Lower leg skin (tissue), 3 donors: ENCODE measurements at regions not wholly inside any gene's neighbourhood (a gene's known extent, or its start where the extent isn't known, plus 50 kb on each side); places are given as distances from the start of the nearest gene placed in this dataset.

ENCODE experiments used
- POLR2A ChIP-seq, 2 donors: fragments of 450-650 bp; IDR thresholded peaks; one replicate each; pipeline ENCODE4 v1.6.1; 2016 to 2017; ENCODE audit warnings: antibody characterized with exemption in 2 of 2, mild to moderate bottlenecking in 1 of 2, moderate library complexity in 1 of 2
- TF ChIP-seq, protein P1 (sequence below), 3 donors: fragments of 450-650 bp; IDR thresholded peaks; one replicate each; pipeline ENCODE4 v1.5.1; 2016; ENCODE audit warnings: antibody characterized with exemption in 3 of 3, mild to moderate bottlenecking in 3 of 3, moderate library complexity in 2 of 3

DNA sequence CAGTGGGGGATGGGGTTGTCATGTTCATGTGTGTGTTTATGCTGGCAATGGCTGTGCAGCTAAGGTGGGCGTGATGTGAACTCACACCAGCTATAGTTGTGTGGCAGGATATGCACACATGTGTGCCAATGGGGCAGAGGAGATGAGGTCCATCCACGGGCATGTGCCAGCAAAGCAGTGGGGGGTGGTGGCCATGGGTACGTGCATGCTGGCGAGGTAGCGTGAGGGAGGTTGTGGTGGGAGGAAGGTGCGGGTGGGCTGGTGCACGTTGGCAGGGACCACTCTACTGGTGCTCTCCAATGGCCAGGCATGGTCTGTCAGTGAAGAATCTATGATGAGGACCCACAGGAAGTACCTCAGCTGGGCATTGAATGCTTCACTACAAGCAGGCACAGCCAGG is 567.5 kb upstream of the SORCS1 start:
- TF ChIP-seq, protein P1, sequence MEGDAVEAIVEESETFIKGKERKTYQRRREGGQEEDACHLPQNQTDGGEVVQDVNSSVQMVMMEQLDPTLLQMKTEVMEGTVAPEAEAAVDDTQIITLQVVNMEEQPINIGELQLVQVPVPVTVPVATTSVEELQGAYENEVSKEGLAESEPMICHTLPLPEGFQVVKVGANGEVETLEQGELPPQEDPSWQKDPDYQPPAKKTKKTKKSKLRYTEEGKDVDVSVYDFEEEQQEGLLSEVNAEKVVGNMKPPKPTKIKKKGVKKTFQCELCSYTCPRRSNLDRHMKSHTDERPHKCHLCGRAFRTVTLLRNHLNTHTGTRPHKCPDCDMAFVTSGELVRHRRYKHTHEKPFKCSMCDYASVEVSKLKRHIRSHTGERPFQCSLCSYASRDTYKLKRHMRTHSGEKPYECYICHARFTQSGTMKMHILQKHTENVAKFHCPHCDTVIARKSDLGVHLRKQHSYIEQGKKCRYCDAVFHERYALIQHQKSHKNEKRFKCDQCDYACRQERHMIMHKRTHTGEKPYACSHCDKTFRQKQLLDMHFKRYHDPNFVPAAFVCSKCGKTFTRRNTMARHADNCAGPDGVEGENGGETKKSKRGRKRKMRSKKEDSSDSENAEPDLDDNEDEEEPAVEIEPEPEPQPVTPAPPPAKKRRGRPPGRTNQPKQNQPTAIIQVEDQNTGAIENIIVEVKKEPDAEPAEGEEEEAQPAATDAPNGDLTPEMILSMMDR (IDR thresholded peaks at IDR 0.05): no peak
- no peak for TF ChIP-seq POLR2A (IDR thresholded peaks at IDR 0.05)
